K562 (cell line): ENCODE measurements at regions not wholly inside any gene's neighbourhood (a gene's known extent, or its start where the extent isn't known, plus 50 kb on each side); places are given as distances from the start of the nearest gene placed in this dataset.

Experiments
- ATAC-seq: fragments of 200-7000 bp; cut with Tn5 transposase; 3 replicates; pipeline ENCODE4 v1.9.1; 2020; ENCODE audit warnings: moderate library complexity
- BruUV-seq: library from RNA; stranded (reverse); fragments of 400-500 nt; replicated peaks from 2 replicates; lab custom pipeline; 2021; lab: Mats Ljungman, UMichigan
- CTCF ChIA-PET: fragments of 300-600 bp; formaldehyde crosslinking; extraction: SDS; loops from one replicate; lab custom pipeline; 2021; ENCODE audit warnings: low intra/inter-chr PET ratio; lab: Yijun Ruan, JAX
- POLR2A ChIA-PET: fragments of 300-600, 350-650 bp; sonication (Branson Sonifier 250); formaldehyde crosslinking; extraction: SDS; loops from one replicate; lab custom pipeline; 2021; ENCODE audit warnings: antibody characterized with exemption, inconsistent platforms; lab: Yijun Ruan, JAX
- DNase-seq, 4 experiments: peaks; one replicate each; pipeline versions ENCODE4 v3.0.0 to v3.0.0-alpha.2; 2011 to 2018; ENCODE audit warnings: low spot score in 3 of 4, mixed read lengths in 3 of 4; ENCODE audit errors: extremely low read depth in 1 of 4
- FAIRE-seq: peaks from 2 replicates; lab custom pipeline; 2011; peaks lifted over from hg19 to GRCh38; lab: Jason Lieb, UNC
- H2AFZ ChIP-seq: 2 replicates; pipeline ENCODE4 v1.6.0; 2011; ENCODE audit warnings: low read depth, low read length, control low read depth, inconsistent platforms
- H3K27ac ChIP-seq: fragments of 200-600 bp; 3 replicates; pipeline ENCODE4 v1.8.0; 2011; ENCODE audit warnings: low read depth, mild to moderate bottlenecking, control low read depth, inconsistent platforms, low read length, moderate library complexity, mixed read lengths; ENCODE audit errors: extremely low read depth
- H3K27me3 ChIP-seq, 2 experiments: fragments of 300-600 bp in 1 of 2; 2 replicates in 1 of 2; 3 replicates in 1 of 2; pipeline versions ENCODE4 v1.6.0 to v1.8.0; 2011; ENCODE audit warnings: inconsistent platforms in 2 of 2, low read length in 2 of 2, mild to moderate bottlenecking in 1 of 2, mixed read lengths in 1 of 2, moderate library complexity in 1 of 2; ENCODE audit not compliant: control insufficient read depth in 2 of 2, insufficient read depth in 2 of 2
- H3K36me3 ChIP-seq: fragments of 300-600 bp; 3 replicates; pipeline ENCODE4 v1.8.0; 2011; ENCODE audit warnings: mild to moderate bottlenecking, low read length, inconsistent platforms; ENCODE audit not compliant: control insufficient read depth, insufficient read depth
- H3K4me1 ChIP-seq, 2 experiments: fragments of 200-600 bp in 1 of 2; replicated peaks in 1 of 2; 2 replicates in 1 of 2; 3 replicates in 1 of 2; pipeline versions ENCODE4 v1.5.1 to v1.8.0; 2011; ENCODE audit warnings: inconsistent platforms in 2 of 2, low read length in 2 of 2, mild to moderate bottlenecking in 1 of 2, mixed read lengths in 1 of 2, moderate library complexity in 1 of 2; ENCODE audit not compliant: control insufficient read depth in 2 of 2, insufficient read depth in 2 of 2
- H3K4me2 ChIP-seq: 2 replicates; pipeline ENCODE4 v1.6.1; 2011; ENCODE audit warnings: low read length, control low read depth, inconsistent platforms, mixed read lengths; ENCODE audit not compliant: insufficient read depth
- H3K4me3 ChIP-seq: fragments of 200-600 bp; sonication (generic), shearing (Covaris generic); 2 replicates; pipeline ENCODE4 v1.5.1; 2016; ENCODE audit warnings: control low read depth, inconsistent platforms
- H3K79me2 ChIP-seq: fragments of 200-600 bp; 3 replicates; pipeline ENCODE4 v1.8.0; 2011; ENCODE audit warnings: low read length, inconsistent platforms; ENCODE audit not compliant: control insufficient read depth, insufficient read depth
- H3K9ac ChIP-seq, 2 experiments: 2 replicates each; pipeline versions ENCODE4 v1.6.0 to v1.6.1; 2011; ENCODE audit warnings: low read depth in 2 of 2, low read length in 2 of 2, control low read depth in 1 of 2, inconsistent platforms in 1 of 2, mild to moderate bottlenecking in 1 of 2, mixed read lengths in 1 of 2; ENCODE audit not compliant: insufficient read depth in 1 of 2
- H3K9me1 ChIP-seq: one replicate; pipeline ENCODE4 v1.6.0; 2011; ENCODE audit warnings: inconsistent platforms, mild to moderate bottlenecking, low read length, moderate library complexity; ENCODE audit not compliant: control insufficient read depth, insufficient read depth
- H3K9me3 ChIP-seq: replicated peaks from 2 replicates; pipeline ENCODE4 v1.5.1; 2011; ENCODE audit warnings: low read depth, low read length, inconsistent platforms; ENCODE audit not compliant: control insufficient read depth, insufficient read depth
- H4K20me1 ChIP-seq: replicated peaks from 2 replicates; pipeline ENCODE4 v1.6.1; 2011; ENCODE audit warnings: low read length, inconsistent platforms, mixed read lengths; ENCODE audit not compliant: control insufficient read depth, insufficient read depth
- C11orf30 ChIP-seq: fragments of 450-650 bp; IDR thresholded peaks from 2 replicates; pipeline ENCODE4 v1.6.1; 2016; ENCODE audit warnings: low read depth, mild to moderate bottlenecking
- KDM1A ChIP-seq, 2 experiments: fragments of 450-650 bp; IDR thresholded peaks; 2 replicates each; pipeline ENCODE4 v1.6.1; 2016; ENCODE audit warnings: mild to moderate bottlenecking in 2 of 2
- KDM4B ChIP-seq, 2 experiments: fragments of 450-650 bp in 1 of 2; sonication (generic) in 1 of 2; IDR thresholded peaks; 2 replicates each; pipeline ENCODE4 v1.6.1; 2016 to 2017; ENCODE audit warnings: borderline replicate concordance in 2 of 2, antibody characterized with exemption in 1 of 2, low read depth in 1 of 2, mild to moderate bottlenecking in 1 of 2
- ZNF584 ChIP-seq: fragments of 200-800 bp; sonication (Bioruptor generic); IDR thresholded peaks from 2 replicates; pipeline ENCODE4 v1.6.1; 2016; ENCODE audit warnings: low read depth, mild to moderate bottlenecking, missing genetic modification characterization, missing compliant biosample characterization
- ZSCAN29 ChIP-seq: fragments of 450-650 bp; IDR thresholded peaks from 2 replicates; pipeline ENCODE4 v1.6.1; 2017
- WGBS: fragments of 100-300 bp; shearing (Covaris generic); methylation state at CpG from one replicate; pipeline ENCODE4 v1.1.6; 2016; ENCODE audit warnings: low coverage, mixed read lengths; ENCODE audit not compliant: insufficient coverage; ENCODE audit errors: missing lambda C conversion rate; 5-methylcytosine and 5-hydroxymethylcytosine counted together
- in situ Hi-C: fragments of 300-500 bp; cut with MboI; formaldehyde crosslinking; loops from 4 replicates; pipeline ENCODE4 v1.15.0; 2018; ENCODE audit warnings: inconsistent platforms, mixed read lengths
- intact Hi-C: fragments of 100-400 bp; cut with micrococcal nuclease; formaldehyde crosslinking; loops from 2 replicates; pipeline ENCODE4 v1.14.2; 2022
- TF ChIP-seq, protein P1 (sequence below): fragments of 450-650 bp; IDR thresholded peaks from 2 replicates; pipeline ENCODE4 v1.6.1; 2017; ENCODE audit warnings: mild to moderate bottlenecking, moderate library complexity
- TF ChIP-seq, protein P2 (sequence below), 2 experiments: fragments of 450-650 bp in 1 of 2; IDR thresholded peaks; 2 replicates each; pipeline ENCODE4 v1.6.1; 2011 to 2017; ENCODE audit warnings: low read depth in 2 of 2, antibody characterized with exemption in 1 of 2, borderline replicate concordance in 1 of 2, low read length in 1 of 2, mild to moderate bottlenecking in 1 of 2, mixed read lengths in 1 of 2; ENCODE audit not compliant: control insufficient read depth in 1 of 2

DNA sequence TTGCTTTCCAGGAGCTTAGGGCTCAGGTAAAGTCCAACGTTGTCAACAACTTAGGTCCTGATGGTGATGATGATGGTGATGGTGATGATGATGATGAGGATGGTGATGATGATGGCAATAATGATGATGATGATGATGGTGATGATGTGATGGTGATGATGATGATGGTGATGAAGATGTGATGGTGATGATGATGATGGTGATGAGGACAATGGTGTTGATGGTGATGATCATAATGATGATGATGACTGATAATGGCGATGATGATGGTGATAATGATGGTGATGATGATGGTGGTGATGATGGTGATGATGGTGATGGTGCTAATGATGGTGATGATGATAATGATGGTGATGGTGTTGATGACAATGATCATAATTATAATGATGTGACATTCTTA, 750.2 kb downstream of the TBC1D22A start:
- Histone ChIP-seq H3K9me1 (no peaks in the 10 kb centered on the region), H3K4me3 (no peak overlapping the region), H3K4me2 (no peak overlapping the region), H3K9ac (no peak overlapping the region), H3K4me1 (no peaks in the 10 kb centered on the region), H3K27me3 (no peaks in the 10 kb centered on the region), H3K9me3 (no peaks in the 10 kb centered on the region), H2AFZ (no peak overlapping the region), H4K20me1 (no peaks in the 10 kb centered on the region), H3K36me3 (no peaks in the 10 kb centered on the region), H3K27ac (no peak overlapping the region), H3K79me2 (no peaks in the 10 kb centered on the region)
- WGBS = 0% methylated on average over 2 of the region's 2 CpGs
- CTCF ChIA-PET = no interaction called here
- in situ Hi-C loops (no loop called here), intact Hi-C loops (no loop called here)
- ATAC-seq (no peak), DNase-seq (no peak), FAIRE-seq (no peak)
- TF ChIP-seq KDM1A (IDR thresholded peaks at IDR 0.05) = 0 out of 4 replicates have a peak, but pooled peaks of 1 of the 2 experiments have one; percentile 14
- no peak for TF ChIP-seq KDM4B (IDR thresholded peaks at IDR 0.05; ENCODE audit: borderline replicate concordance in 2 of 2, low read depth in 1 of 2)
- POLR2A ChIA-PET = no interaction called here
- no TSS peak for BruUV-seq

DNA sequence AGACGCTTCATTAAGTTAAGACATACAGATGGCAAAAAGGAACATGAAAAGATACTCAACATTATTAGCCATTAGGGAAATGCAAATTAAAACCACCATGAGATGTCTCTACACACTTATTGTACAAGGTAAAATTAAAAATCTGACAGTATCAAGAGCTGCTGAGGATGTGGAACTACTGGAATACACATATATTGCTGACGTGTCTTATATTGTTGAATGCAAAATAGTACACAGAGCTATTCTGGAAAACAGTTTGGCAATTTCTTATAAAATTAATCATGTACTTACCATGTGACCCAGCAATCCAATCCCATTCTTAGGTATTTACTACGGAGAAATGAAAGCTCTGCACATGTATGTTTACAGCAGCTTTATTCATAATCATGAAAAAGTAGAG, 742.5 kb downstream of the TBC1D22A start:
- H3K9me3 ChIP-seq = no peaks in the 10 kb centered on the region
- no peaks in the 10 kb centered on the region for H3K9me1 ChIP-seq
- ATAC-seq (no peak), DNase-seq (no peak), FAIRE-seq (no peak)
- no peak overlapping the region for H3K4me2 ChIP-seq
- no peak overlapping the region for H3K9ac ChIP-seq
- no peak overlapping the region for H3K27ac ChIP-seq
- no peaks in the 10 kb centered on the region for H3K79me2 ChIP-seq
- no peak overlapping the region for H2AFZ ChIP-seq
- intact Hi-C loops (no loop called here), in situ Hi-C loops (no loop called here)
- no peaks in the 10 kb centered on the region for H4K20me1 ChIP-seq
- H3K4me3 ChIP-seq = no peak overlapping the region
- no peaks in the 10 kb centered on the region for H3K4me1 ChIP-seq
- no peaks in the 10 kb centered on the region for H3K36me3 ChIP-seq
- ChIA-PET CTCF (no interaction called here), POLR2A (no interaction called here)
- no peaks in the 10 kb centered on the region for H3K27me3 ChIP-seq
- BruUV-seq = no TSS peak
- 2% methylated on average over 3 of the region's 3 CpGs for WGBS
- TF ChIP-seq, protein P1, sequence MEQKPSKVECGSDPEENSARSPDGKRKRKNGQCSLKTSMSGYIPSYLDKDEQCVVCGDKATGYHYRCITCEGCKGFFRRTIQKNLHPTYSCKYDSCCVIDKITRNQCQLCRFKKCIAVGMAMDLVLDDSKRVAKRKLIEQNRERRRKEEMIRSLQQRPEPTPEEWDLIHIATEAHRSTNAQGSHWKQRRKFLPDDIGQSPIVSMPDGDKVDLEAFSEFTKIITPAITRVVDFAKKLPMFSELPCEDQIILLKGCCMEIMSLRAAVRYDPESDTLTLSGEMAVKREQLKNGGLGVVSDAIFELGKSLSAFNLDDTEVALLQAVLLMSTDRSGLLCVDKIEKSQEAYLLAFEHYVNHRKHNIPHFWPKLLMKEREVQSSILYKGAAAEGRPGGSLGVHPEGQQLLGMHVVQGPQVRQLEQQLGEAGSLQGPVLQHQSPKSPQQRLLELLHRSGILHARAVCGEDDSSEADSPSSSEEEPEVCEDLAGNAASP = no peak
- TF ChIP-seq C11orf30 = peak; percentile 18; the same call in 1 of the 2 replicates
- no peak for TF ChIP-seq ZSCAN29
- no peak for TF ChIP-seq ZNF584 (CRISPR knock-in tag)
- TF ChIP-seq, protein P2, sequence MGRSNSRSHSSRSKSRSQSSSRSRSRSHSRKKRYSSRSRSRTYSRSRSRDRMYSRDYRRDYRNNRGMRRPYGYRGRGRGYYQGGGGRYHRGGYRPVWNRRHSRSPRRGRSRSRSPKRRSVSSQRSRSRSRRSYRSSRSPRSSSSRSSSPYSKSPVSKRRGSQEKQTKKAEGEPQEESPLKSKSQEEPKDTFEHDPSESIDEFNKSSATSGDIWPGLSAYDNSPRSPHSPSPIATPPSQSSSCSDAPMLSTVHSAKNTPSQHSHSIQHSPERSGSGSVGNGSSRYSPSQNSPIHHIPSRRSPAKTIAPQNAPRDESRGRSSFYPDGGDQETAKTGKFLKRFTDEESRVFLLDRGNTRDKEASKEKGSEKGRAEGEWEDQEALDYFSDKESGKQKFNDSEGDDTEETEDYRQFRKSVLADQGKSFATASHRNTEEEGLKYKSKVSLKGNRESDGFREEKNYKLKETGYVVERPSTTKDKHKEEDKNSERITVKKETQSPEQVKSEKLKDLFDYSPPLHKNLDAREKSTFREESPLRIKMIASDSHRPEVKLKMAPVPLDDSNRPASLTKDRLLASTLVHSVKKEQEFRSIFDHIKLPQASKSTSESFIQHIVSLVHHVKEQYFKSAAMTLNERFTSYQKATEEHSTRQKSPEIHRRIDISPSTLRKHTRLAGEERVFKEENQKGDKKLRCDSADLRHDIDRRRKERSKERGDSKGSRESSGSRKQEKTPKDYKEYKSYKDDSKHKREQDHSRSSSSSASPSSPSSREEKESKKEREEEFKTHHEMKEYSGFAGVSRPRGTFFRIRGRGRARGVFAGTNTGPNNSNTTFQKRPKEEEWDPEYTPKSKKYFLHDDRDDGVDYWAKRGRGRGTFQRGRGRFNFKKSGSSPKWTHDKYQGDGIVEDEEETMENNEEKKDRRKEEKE (IDR thresholded peaks at IDR 0.05; ENCODE audit: borderline replicate concordance in 1 of 2, control insufficient read depth in 1 of 2, low read depth in 2 of 2, low read length in 1 of 2) = no peak
